GM06990 (cell line): ENCODE measurements at regions not wholly inside any gene's neighbourhood (a gene's known extent, or its start where the extent isn't known, plus 50 kb on each side); places are given as distances from the start of the nearest gene placed in this dataset.

ENCODE experiments used
- DNase-seq: peaks from one replicate; pipeline ENCODE4 v3.0.0-alpha.2; 2011; ENCODE audit not compliant: insufficient read length; ENCODE audit errors: extremely low read depth
- H3K27me3 ChIP-seq: replicated peaks from 2 replicates; pipeline ENCODE4 v1.6.0; 2011; ENCODE audit warnings: low read length; ENCODE audit not compliant: control insufficient read depth, insufficient read depth
- H3K36me3 ChIP-seq: 2 replicates; pipeline ENCODE4 v1.5.1; 2011; ENCODE audit warnings: low read length; ENCODE audit not compliant: control insufficient read depth, insufficient read depth
- H3K4me3 ChIP-seq: replicated peaks from 2 replicates; pipeline ENCODE4 v1.5.1; 2011; ENCODE audit warnings: low read depth, mild to moderate bottlenecking, control low read depth, low read length
- CTCF ChIP-seq: IDR thresholded peaks from 2 replicates; pipeline ENCODE4 v1.5.1; 2011; ENCODE audit warnings: low read length, control low read depth, mild to moderate bottlenecking, inconsistent platforms; ENCODE audit not compliant: insufficient read depth, poor library complexity, severe bottlenecking

GRCh38 chr2:234691968-234692955 is 195.4 kb upstream of the ARL4C start:
- no peak for TF ChIP-seq CTCF
- DNase-seq, result no peak

GRCh38 chr2:234691214-234691575 is 194.3 kb upstream of the ARL4C start:
- Histone ChIP-seq H3K4me3 (no peak overlapping the region), H3K36me3 (no peaks in the 10 kb centered on the region), H3K27me3 (no peaks in the 10 kb centered on the region)
- TF ChIP-seq CTCF, result no peak
- no peak for DNase-seq

More at GRCh38 chr2:234691968-234692955, 195.4 kb upstream of the ARL4C start:
- H3K4me3 ChIP-seq, result no peak overlapping the region
- no peaks in the 10 kb centered on the region for H3K27me3 ChIP-seq
- no peaks in the 10 kb centered on the region for H3K36me3 ChIP-seq

- H3K4me3 ChIP-seq, result no peak overlapping the region
- H3K36me3 ChIP-seq, result no peaks in the 10 kb centered on the region
- TF ChIP-seq CTCF, result no peak
- H3K27me3 ChIP-seq, result no peaks in the 10 kb centered on the region
- no peak for DNase-seq
Measured at GRCh38 chr2:234690569-234691213, 193.8 kb upstream of the ARL4C start.

GRCh38 chr2:234689911-234690379 is 193.1 kb upstream of the ARL4C start:
- no peak for TF ChIP-seq CTCF
- no peak for DNase-seq
- no peaks in the 10 kb centered on the region for H3K27me3 ChIP-seq
- H3K36me3 ChIP-seq, result no peaks in the 10 kb centered on the region
- no peak overlapping the region for H3K4me3 ChIP-seq

GRCh38 chr2:234687718-234688475 is 191.0 kb upstream of the ARL4C start:
- Histone ChIP-seq H3K27me3 (no peaks in the 10 kb centered on the region), H3K36me3 (no peaks in the 10 kb centered on the region), H3K4me3 (no peak overlapping the region)
- no peak for TF ChIP-seq CTCF
- no peak for DNase-seq
